ENCODE measurements at regions not wholly inside any gene's neighbourhood (a gene's known extent, or its start where the extent isn't known, plus 50 kb on each side); places are given as distances from the start of the nearest gene placed in this dataset.

DNA sequence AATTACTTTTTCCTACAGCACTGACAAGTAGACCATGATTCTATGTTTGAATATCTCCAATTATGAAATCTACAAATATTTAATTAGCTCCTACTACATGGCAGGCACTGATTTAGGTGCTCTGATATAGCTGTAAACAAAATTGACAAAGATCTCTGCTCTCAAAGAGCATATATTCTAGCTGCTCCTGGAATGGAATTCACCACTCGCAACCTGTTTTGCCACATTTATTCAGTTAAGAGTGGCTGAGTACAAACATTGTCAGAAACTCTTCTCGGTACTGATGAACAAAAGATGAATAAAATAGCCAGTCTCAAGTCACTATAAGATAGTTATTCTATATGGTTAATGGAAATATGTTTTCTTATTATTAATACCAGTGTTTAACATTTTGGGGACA, 114.2 kb upstream of the PDE4D start:
- Histone ChIP-seq H3F3A (ENCODE audit: low read depth) (no peaks in the 10 kb centered on the region), H3K4me2 (ENCODE audit: low read depth, low read length, poor library complexity, severe bottlenecking) (no peak overlapping the region), H3K9ac (ENCODE audit: low read depth, low read length, poor library complexity, severe bottlenecking) (no peak overlapping the region), H3K79me2 (ENCODE audit: insufficient read depth, low read length) (no peaks in the 10 kb centered on the region), H3K4me1 (ENCODE audit: insufficient read depth, low read length, poor library complexity, severe bottlenecking) (no peaks in the 10 kb centered on the region), H3K36me3 (ENCODE audit: insufficient read depth, low read length) (no peaks in the 10 kb centered on the region), H3K4me3 (ENCODE audit: low read length, poor library complexity, severe bottlenecking) (no peak overlapping the region), H3K9me2 (replicated peaks; ENCODE audit: low read depth, low read length) (no peaks in the 10 kb centered on the region), H3K27me3 (ENCODE audit: insufficient read depth, low read length, poor library complexity, severe bottlenecking) (no peaks in the 10 kb centered on the region), H3K9me3 (ENCODE audit: insufficient read depth, low read depth, low read length) (no peaks in the 10 kb centered on the region), H2AFZ (ENCODE audit: low read length) (no peak overlapping the region), H4K20me1 (ENCODE audit: insufficient read depth, low read length, poor library complexity, severe bottlenecking) (no peaks in the 10 kb centered on the region)
- TF ChIP-seq, protein P1, sequence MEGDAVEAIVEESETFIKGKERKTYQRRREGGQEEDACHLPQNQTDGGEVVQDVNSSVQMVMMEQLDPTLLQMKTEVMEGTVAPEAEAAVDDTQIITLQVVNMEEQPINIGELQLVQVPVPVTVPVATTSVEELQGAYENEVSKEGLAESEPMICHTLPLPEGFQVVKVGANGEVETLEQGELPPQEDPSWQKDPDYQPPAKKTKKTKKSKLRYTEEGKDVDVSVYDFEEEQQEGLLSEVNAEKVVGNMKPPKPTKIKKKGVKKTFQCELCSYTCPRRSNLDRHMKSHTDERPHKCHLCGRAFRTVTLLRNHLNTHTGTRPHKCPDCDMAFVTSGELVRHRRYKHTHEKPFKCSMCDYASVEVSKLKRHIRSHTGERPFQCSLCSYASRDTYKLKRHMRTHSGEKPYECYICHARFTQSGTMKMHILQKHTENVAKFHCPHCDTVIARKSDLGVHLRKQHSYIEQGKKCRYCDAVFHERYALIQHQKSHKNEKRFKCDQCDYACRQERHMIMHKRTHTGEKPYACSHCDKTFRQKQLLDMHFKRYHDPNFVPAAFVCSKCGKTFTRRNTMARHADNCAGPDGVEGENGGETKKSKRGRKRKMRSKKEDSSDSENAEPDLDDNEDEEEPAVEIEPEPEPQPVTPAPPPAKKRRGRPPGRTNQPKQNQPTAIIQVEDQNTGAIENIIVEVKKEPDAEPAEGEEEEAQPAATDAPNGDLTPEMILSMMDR (conservative IDR thresholded peaks at IDR 0.05; ENCODE audit: low read length) = no peak
- TF ChIP-seq EZH2phosphoT487 (IDR thresholded peaks at IDR 0.05; ENCODE audit: borderline replicate concordance) = no peak

DNA sequence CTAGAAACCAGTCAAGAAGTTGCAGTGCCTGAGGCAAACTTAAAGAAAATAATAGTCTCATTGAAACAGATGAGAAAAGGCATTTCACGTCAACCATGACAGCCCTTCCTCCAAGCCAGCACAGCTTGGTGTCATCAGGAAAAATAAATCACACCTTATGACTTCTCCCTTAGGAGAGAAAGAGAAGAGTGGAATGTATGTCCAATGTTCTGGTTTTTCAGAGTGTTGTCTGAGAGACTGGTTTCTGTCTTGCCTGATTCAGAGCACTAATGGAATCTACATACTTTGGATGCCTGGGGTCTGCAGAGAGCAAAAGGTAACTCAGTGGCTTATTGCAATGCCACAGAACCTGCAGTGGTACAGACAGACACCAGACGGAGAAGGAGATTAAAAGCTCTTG, 105.5 kb upstream of the PDE4D start:
- Histone ChIP-seq H2AFZ (ENCODE audit: low read length) (no peak overlapping the region), H3F3A (ENCODE audit: low read depth) (no peaks in the 10 kb centered on the region), H3K4me1 (ENCODE audit: insufficient read depth, low read length, poor library complexity, severe bottlenecking) (no peaks in the 10 kb centered on the region), H4K20me1 (ENCODE audit: insufficient read depth, low read length, poor library complexity, severe bottlenecking) (no peaks in the 10 kb centered on the region), H3K36me3 (ENCODE audit: insufficient read depth, low read length) (no peaks in the 10 kb centered on the region), H3K4me3 (ENCODE audit: low read length, poor library complexity, severe bottlenecking) (no peak overlapping the region), H3K27me3 (ENCODE audit: insufficient read depth, low read length, poor library complexity, severe bottlenecking) (no peaks in the 10 kb centered on the region), H3K79me2 (ENCODE audit: insufficient read depth, low read length) (no peaks in the 10 kb centered on the region), H3K9me3 (ENCODE audit: insufficient read depth, low read depth, low read length) (no peaks in the 10 kb centered on the region), H3K9me2 (replicated peaks; ENCODE audit: low read depth, low read length) (no peaks in the 10 kb centered on the region), H3K9ac (ENCODE audit: low read depth, low read length, poor library complexity, severe bottlenecking) (no peak overlapping the region), H3K4me2 (ENCODE audit: low read depth, low read length, poor library complexity, severe bottlenecking) (no peak overlapping the region)
- no peak for TF ChIP-seq EZH2phosphoT487 (IDR thresholded peaks at IDR 0.05; ENCODE audit: borderline replicate concordance)

DNA sequence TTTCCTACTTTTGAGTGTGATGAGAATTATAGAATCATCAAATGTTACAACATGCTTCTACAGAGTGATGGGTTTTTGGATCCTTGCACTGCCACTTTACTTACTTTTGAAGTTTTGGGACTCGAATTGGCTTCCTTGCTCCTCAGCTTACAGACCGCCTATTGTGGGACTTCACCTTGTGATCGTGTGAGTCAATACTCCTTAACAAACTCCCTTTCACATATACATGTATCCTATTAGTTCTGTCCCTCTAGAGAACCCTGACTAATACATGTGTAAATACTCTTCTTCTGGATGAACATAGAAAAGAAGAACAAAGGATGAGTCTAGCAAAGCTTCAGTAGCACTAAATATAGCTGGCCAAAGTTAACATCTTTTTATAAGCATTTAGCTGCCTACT, 98.7 kb upstream of the PDE4D start:
- Histone ChIP-seq H3K36me3 (ENCODE audit: insufficient read depth, low read length) (no peaks in the 10 kb centered on the region), H3K4me3 (ENCODE audit: low read length, poor library complexity, severe bottlenecking) (no peak overlapping the region), H3K4me2 (ENCODE audit: low read depth, low read length, poor library complexity, severe bottlenecking) (no peak overlapping the region), H3K79me2 (ENCODE audit: insufficient read depth, low read length) (no peaks in the 10 kb centered on the region), H4K20me1 (ENCODE audit: insufficient read depth, low read length, poor library complexity, severe bottlenecking) (no peaks in the 10 kb centered on the region), H2AFZ (ENCODE audit: low read length) (no peak overlapping the region), H3K9me3 (ENCODE audit: insufficient read depth, low read depth, low read length) (no peaks in the 10 kb centered on the region), H3K9me2 (replicated peaks; ENCODE audit: low read depth, low read length) (0 out of 2 replicates have a peak, but pooled peaks cover 3% of the 10 kb centered on the region), H3F3A (ENCODE audit: low read depth) (no peaks in the 10 kb centered on the region), H3K9ac (ENCODE audit: low read depth, low read length, poor library complexity, severe bottlenecking) (no peak overlapping the region), H3K27me3 (ENCODE audit: insufficient read depth, low read length, poor library complexity, severe bottlenecking) (no peaks in the 10 kb centered on the region), H3K4me1 (ENCODE audit: insufficient read depth, low read length, poor library complexity, severe bottlenecking) (no peaks in the 10 kb centered on the region)
- TF ChIP-seq, protein P1 (conservative IDR thresholded peaks at IDR 0.05; ENCODE audit: low read length) = no peak
- TF ChIP-seq EZH2phosphoT487 (IDR thresholded peaks at IDR 0.05; ENCODE audit: borderline replicate concordance) = no peak

DNA sequence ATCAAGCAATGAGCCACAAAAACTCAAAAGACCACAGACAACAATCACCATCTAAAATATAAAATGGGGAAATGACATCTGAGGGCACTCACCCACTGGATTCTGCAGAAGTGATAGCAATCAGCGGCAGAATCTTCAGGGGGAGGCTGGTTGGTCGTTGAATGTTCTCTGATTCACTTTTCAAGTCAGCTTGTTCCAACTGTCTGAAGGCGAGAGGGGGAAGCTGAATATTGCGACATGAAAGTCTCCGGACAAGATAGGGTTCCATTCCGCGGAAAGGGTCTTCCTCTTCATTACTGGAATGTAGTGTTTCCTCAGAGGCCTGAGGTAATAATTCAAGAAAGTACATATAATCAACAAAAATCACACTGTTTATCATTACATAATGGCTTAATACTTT, 94.9 kb upstream of the PDE4D start:
- H3K27me3 ChIP-seq (ENCODE audit: insufficient read depth, low read length, poor library complexity, severe bottlenecking) = no peaks in the 10 kb centered on the region
- H3K4me2 ChIP-seq (ENCODE audit: low read depth, low read length, poor library complexity, severe bottlenecking) = no peak overlapping the region
- H3K9me2 ChIP-seq (replicated peaks; ENCODE audit: low read depth, low read length) = 0 out of 2 replicates have a peak, but pooled peaks cover 3% of the 10 kb centered on the region
- no peaks in the 10 kb centered on the region for H4K20me1 ChIP-seq (ENCODE audit: insufficient read depth, low read length, poor library complexity, severe bottlenecking)
- no peak overlapping the region for H3K4me3 ChIP-seq (ENCODE audit: low read length, poor library complexity, severe bottlenecking)
- H3K79me2 ChIP-seq (ENCODE audit: insufficient read depth, low read length) = no peaks in the 10 kb centered on the region
- H3K36me3 ChIP-seq (ENCODE audit: insufficient read depth, low read length) = no peaks in the 10 kb centered on the region
- H2AFZ ChIP-seq (ENCODE audit: low read length) = no peak overlapping the region
- TF ChIP-seq, protein P1 (conservative IDR thresholded peaks at IDR 0.05; ENCODE audit: low read length) = no peak
- no peak for TF ChIP-seq EZH2phosphoT487 (IDR thresholded peaks at IDR 0.05; ENCODE audit: borderline replicate concordance)
- H3K4me1 ChIP-seq (ENCODE audit: insufficient read depth, low read length, poor library complexity, severe bottlenecking) = no peaks in the 10 kb centered on the region
- no peak overlapping the region for H3K9ac ChIP-seq (ENCODE audit: low read depth, low read length, poor library complexity, severe bottlenecking)
- H3F3A ChIP-seq (ENCODE audit: low read depth) = no peaks in the 10 kb centered on the region
- H3K9me3 ChIP-seq (ENCODE audit: insufficient read depth, low read depth, low read length) = no peaks in the 10 kb centered on the region

Measured in Loucy (cell line).